ENCODE measurements at regions not wholly inside any gene's neighbourhood (a gene's known extent, or its start where the extent isn't known, plus 50 kb on each side); places are given as distances from the start of the nearest gene placed in this dataset.
"Not testable (repeated sequence)": the region's sequence is repeated elsewhere in the genome, so short reads cannot be mapped to it uniquely, and the experiment has no call there.

DNA sequence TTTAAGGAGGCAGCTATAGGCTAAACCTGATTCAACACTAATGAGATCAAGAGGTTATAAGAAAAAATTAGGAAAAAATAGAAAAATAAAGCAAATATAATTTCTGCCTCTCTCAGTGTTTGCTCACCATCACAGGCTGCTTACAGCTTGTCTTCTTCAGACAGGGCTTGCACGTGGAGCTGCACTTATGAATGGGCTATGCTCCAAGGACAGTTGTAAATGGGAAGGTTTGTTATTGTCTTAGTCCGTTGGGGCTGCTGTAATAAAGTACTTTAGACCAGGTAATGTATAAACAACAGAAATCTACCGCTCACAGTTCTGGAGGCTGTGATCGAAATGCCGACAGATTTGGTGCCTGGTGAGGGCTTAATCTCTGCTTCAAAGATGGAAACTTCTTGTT is 219.8 kb downstream of the NEBL start:
- Mint-ChIP-seq H3K4me3 (no peak overlapping the region), H3K36me3 (no peaks in the 10 kb centered on the region), H3K4me1 (no peaks in the 10 kb centered on the region), H3K27me3 (no peaks in the 10 kb centered on the region), H3K27ac (no peak overlapping the region), H3K9me3 (peaks cover 13% of the 10 kb centered on the region)
- no peak for DNase-seq
- CTCF ChIA-PET = no interaction called here

DNA sequence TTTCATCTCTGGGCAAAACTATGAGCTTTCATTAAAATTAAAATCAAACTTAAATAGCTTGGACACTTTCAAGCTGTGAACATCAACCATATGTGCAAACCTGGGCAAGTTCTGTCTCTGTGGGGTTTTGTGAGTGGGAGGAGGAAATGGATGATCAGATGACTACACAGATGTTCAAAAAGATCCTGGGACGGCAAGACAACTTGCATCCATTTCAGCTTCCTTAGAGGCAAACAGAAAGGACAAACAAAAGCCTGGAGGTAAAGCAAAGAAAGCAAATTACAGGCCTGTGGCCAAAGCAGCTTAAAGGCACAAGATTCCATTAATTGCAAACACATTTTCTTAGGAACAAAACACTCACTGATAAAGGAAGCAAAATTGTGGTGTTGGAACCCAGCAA is 222.2 kb downstream of the NEBL start:
- H3K27me3 Mint-ChIP-seq = no peaks in the 10 kb centered on the region
- no peak for DNase-seq
- H3K4me1 Mint-ChIP-seq = no peaks in the 10 kb centered on the region
- H3K27ac Mint-ChIP-seq = no peak overlapping the region
- H3K36me3 Mint-ChIP-seq = no peaks in the 10 kb centered on the region
- no peak overlapping the region for H3K4me3 Mint-ChIP-seq
- CTCF ChIA-PET = no interaction called here
- H3K9me3 Mint-ChIP-seq = peaks cover 7% of the 10 kb centered on the region

DNA sequence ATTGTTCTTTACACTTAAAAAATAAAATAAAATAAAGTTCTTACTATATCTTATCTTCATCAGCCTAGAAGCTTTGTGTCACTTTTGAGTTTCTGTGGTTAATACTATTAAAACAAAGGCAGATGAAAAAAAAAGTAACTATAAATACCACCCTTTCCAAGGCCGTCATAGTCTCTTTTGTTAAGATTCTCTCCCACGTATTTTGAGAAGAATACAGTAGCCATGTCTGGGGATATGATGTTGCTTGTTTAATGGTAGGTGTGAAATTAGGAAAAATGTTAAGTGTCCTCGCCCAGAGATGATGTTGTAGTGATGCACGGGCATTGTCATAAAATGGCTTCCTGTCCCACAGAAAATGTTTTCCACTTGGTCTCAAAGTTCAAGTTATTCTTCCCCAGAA is 223.9 kb downstream of the NEBL start:
- Mint-ChIP-seq H3K4me3 (no peak overlapping the region), H3K27ac (no peak overlapping the region)

DNA sequence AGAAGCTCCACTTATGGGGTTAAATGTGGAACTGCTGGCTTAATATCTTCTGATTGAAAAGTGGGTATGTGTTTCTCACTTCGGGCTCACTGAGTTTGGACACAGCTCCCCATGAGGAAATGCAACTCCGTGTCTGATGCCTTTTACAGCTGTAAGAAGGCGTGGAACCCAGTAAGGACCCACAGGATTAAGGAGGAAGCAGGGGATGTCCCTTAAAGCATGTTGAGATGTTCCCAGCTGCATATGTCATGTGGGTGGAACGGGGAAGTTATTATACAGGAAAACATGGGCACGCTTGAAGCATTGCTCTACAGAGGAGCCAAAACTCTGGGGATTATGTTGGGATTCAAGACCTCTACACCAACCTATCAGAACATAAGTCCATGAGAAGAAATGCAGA is 224.4 kb downstream of the NEBL start:
- no peaks in the 10 kb centered on the region for H3K27me3 Mint-ChIP-seq
- H3K4me3 Mint-ChIP-seq = no peak overlapping the region
- no peak for DNase-seq
- no peaks in the 10 kb centered on the region for H3K4me1 Mint-ChIP-seq
- H3K36me3 Mint-ChIP-seq = no peaks in the 10 kb centered on the region
- H3K27ac Mint-ChIP-seq = no peak overlapping the region
- CTCF ChIA-PET = no interaction called here
- H3K9me3 Mint-ChIP-seq = peaks cover 13% of the 10 kb centered on the region

More for the DNA sequence above, 223.9 kb downstream of the NEBL start:
- Mint-ChIP-seq H3K9me3 (peaks cover 10% of the 10 kb centered on the region), H3K36me3 (no peaks in the 10 kb centered on the region), H3K4me1 (no peaks in the 10 kb centered on the region), H3K27me3 (no peaks in the 10 kb centered on the region)
- CTCF ChIA-PET = no interaction called here
- no peak for DNase-seq

DNA sequence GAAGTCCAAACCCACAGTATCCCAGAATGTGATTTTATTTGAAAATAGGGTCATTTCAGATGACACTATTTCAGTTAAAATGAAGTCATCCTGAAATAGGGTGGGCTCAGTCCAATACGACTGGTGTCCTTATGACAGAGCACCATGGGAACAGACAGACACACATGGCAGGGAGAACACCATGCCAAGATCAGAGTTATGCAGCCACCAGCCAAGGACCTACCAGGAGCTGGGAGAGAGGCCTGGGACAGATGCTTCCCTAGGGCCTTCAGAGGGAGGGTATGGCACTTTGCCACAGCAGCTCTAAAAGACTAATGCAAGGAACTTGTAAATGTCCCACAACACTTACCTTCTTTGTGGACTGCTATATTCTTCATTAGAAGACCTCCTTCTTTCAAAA is 226.5 kb downstream of the NEBL start:
- H3K27me3 Mint-ChIP-seq = no peaks in the 10 kb centered on the region
- H3K4me3 Mint-ChIP-seq = no peak overlapping the region
- no peaks in the 10 kb centered on the region for H3K4me1 Mint-ChIP-seq
- DNase-seq = no peak
- H3K9me3 Mint-ChIP-seq = peaks cover 18% of the 10 kb centered on the region
- H3K36me3 Mint-ChIP-seq = no peaks in the 10 kb centered on the region
- CTCF ChIA-PET = no interaction called here
- H3K27ac Mint-ChIP-seq = no peak overlapping the region

DNA sequence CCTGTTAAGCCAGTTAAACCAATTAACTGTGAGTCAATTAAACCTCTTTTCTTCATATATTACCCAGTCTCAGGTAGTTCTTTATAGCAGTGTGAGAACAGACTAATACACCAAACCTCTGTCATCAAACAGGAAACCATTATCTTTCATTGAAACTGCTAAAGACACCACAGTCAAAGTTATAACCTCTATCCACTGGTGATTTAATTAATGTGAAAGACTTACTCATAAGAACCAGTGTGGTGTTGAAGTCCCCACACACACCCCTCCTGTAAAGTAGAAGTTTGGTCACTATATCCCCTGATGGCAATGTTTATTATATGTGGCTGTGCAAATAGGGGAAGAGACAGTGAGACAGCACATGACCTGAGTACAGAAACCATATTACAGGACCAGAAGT is 228.1 kb downstream of the NEBL start:
- Mint-ChIP-seq H3K9me3 (peaks cover 19% of the 10 kb centered on the region), H3K36me3 (no peaks in the 10 kb centered on the region)

DNA sequence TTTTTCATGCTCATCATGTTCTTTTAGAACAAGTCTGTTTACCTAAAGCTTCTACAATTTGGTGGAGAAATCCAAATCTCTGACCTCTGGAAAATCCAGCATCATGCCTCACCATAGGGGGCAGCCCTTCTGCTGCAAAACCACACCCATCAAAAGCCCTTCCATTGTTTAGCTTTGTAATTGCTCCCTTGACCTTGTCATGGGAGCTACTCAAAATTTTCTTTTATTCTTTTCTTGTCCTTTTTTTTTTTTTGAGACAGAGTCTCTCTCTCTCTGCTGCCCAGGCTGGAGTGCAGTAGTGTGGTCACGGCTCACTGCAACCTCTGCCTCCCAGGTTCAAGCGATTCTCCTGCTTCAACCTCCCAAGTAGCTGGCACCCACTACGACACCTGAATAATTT is 234.4 kb downstream of the NEBL start:
- Mint-ChIP-seq H3K4me3 (no peak overlapping the region), H3K36me3 (no peaks in the 10 kb centered on the region), H3K27me3 (no peaks in the 10 kb centered on the region), H3K9me3 (peaks cover 11% of the 10 kb centered on the region), H3K4me1 (no peaks in the 10 kb centered on the region), H3K27ac (no peak overlapping the region)
- CTCF ChIA-PET = no interaction called here
- no peak for DNase-seq

More for the DNA sequence above, 228.1 kb downstream of the NEBL start:
- H3K4me1 Mint-ChIP-seq = no peaks in the 10 kb centered on the region
- no peak for DNase-seq
- no peak overlapping the region for H3K4me3 Mint-ChIP-seq
- no peaks in the 10 kb centered on the region for H3K27me3 Mint-ChIP-seq
- CTCF ChIA-PET = no interaction called here
- no peak overlapping the region for H3K27ac Mint-ChIP-seq

DNA sequence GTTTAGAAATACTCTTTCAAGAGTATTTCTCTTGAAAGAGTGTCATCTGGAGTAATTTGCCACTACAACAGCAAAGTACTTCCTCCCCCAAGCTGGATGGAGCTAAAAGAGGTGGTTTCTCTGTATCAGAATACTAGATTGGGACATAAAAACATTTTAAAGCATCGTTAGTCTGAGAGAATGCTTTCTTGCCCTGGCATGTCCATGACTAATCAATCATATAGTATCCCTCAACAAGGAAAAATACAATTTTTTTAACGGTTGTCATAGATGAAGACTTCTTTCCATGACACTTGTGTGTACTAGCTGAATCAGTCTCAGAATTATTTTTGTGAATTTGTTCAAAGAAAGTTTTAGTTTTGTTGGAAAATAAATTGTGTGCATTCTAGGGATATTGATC is 237.9 kb downstream of the NEBL start:
- no peaks in the 10 kb centered on the region for H3K4me1 Mint-ChIP-seq

DNA sequence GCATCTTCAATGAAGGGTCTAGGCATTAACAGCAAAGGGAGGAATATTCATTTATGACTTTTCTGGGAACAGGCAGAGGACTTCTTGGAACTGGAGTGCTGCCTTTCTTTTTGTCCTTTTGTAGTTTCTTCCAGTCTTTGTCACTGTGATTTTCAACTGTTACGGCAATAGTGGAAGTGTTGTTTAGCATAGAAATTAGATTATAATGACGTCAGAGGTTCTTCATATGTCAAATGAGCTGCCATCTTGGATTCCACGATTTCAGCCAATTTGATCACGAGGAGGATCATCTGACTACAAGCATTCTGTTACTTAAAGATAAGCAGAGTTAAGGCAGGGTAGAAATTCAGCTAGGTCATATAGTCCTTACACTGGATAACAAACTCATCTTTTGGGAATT is 239.0 kb downstream of the NEBL start:
- H3K4me1 Mint-ChIP-seq = no peaks in the 10 kb centered on the region
- H3K4me3 Mint-ChIP-seq = no peak overlapping the region
- DNase-seq = no peak
- H3K9me3 Mint-ChIP-seq = peaks cover 5% of the 10 kb centered on the region
- CTCF ChIA-PET = no interaction called here
- no peaks in the 10 kb centered on the region for H3K27me3 Mint-ChIP-seq
- no peak overlapping the region for H3K27ac Mint-ChIP-seq
- no peaks in the 10 kb centered on the region for H3K36me3 Mint-ChIP-seq

More for the DNA sequence above, 237.9 kb downstream of the NEBL start:
- H3K27me3 Mint-ChIP-seq = no peaks in the 10 kb centered on the region
- no peak for DNase-seq
- no peak overlapping the region for H3K27ac Mint-ChIP-seq
- CTCF ChIA-PET = no interaction called here
- H3K4me3 Mint-ChIP-seq = no peak overlapping the region
- no peaks in the 10 kb centered on the region for H3K36me3 Mint-ChIP-seq
- peaks cover 8% of the 10 kb centered on the region for H3K9me3 Mint-ChIP-seq

DNA sequence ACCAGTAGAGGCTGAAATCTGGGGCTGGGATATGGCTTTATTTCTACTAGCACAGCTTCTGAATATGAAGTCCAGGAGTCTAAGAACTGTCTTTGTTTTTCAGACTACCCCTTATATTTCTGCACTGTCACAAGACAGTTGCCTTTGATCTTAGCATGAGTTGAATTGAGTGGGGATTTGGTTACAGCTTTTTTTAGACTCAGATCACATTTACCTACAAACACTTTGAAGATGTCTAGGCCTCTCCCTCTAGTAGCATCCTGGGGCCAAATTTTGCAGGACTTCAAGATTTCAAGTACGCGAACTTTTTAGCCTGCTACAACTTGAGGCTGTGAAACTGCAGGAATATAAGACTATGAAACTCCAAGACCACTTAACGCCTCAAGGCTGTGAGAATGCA is 240.2 kb downstream of the NEBL start:
- Mint-ChIP-seq H3K27me3 (no peaks in the 10 kb centered on the region), H3K27ac (no peak overlapping the region), H3K36me3 (no peaks in the 10 kb centered on the region), H3K4me1 (no peaks in the 10 kb centered on the region), H3K4me3 (no peak overlapping the region), H3K9me3 (peaks cover 12% of the 10 kb centered on the region)
- no peak for DNase-seq
- CTCF ChIA-PET = no interaction called here

DNA sequence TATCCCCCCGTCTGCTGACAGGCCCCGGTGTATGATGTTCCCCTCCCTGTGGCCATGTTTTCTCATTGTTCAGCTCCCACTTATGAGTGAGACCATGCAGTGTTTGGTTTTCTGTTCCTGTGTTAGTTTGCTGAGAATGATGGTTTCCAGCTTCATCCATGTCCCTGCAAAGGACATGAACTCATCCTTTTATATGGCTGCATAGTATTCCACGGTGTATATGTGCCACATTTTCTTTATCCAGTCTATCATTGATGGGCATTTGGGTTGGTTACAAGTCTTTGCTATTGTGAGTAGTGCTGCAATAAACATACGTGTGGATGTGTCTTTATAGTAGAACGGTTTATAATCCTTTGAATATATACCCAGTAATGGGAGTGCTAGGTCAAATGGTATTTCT is 244.7 kb downstream of the NEBL start:
- DNase-seq, H3K4me3 Mint-ChIP-seq, H3K36me3 Mint-ChIP-seq, CTCF ChIA-PET, H3K27ac Mint-ChIP-seq, H3K4me1 Mint-ChIP-seq, H3K27me3 Mint-ChIP-seq: not testable (repeated sequence)
- H3K9me3 Mint-ChIP-seq = peaks cover 15% of the 10 kb centered on the region

DNA sequence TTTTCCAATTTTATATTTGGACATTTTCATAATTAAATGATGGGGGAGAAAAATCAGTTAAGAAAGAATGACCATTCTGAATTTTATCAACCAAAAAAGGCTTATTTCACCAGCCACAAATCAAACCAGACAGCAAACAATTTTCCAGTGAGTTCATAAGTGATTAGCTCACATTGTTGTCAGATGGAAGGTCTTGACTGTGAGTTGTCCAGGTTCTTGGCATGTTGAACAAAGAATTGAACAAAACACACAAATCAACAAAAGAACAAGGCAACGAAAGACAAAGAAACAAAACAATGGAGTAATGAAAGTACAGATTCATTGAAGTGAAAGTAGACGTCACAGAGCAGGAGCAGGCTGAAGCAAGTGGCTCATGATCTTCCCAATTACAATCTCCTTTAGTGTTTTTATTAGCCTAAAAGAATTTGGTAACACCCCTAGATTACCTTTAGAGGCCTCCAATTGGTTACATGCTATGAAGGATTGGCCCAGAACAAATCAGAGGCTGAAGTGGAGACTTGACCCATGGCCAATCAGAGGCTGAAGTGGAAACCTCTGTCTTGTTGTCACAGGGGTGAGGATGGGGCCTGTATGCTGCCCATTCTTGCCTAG is 248.7 kb downstream of the NEBL start:
- H3K27me3 Mint-ChIP-seq = no peaks in the 10 kb centered on the region
- no peaks in the 10 kb centered on the region for H3K36me3 Mint-ChIP-seq
- CTCF ChIA-PET = no interaction called here
- no peaks in the 10 kb centered on the region for H3K4me1 Mint-ChIP-seq
- no peak overlapping the region for H3K4me3 Mint-ChIP-seq
- peaks cover 19% of the 10 kb centered on the region for H3K9me3 Mint-ChIP-seq
- no peak overlapping the region for H3K27ac Mint-ChIP-seq
- no peak for DNase-seq

DNA sequence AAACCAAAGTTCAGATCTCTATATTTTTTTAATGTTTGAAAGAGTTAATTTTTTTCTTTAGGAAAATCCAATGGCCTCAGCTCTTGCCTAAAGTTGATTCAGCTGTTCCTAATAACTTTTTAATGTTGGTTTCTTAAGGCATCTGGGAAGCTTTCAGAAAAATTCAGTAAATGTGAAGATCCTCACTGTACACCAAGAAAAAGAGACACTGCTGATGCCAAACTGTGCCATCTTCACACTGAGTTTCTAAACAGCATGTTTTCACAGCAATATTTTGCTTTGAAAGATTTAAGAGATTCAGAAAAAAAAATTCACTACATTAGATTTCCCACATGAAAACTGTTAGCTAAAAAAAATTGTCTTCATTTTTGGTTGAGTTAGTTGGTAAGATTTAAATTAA is 249.4 kb downstream of the NEBL start:
- Mint-ChIP-seq H3K4me1 (no peaks in the 10 kb centered on the region), H3K9me3 (peaks cover 16% of the 10 kb centered on the region), H3K36me3 (no peaks in the 10 kb centered on the region), H3K4me3 (no peak overlapping the region), H3K27me3 (no peaks in the 10 kb centered on the region), H3K27ac (no peak overlapping the region)
- DNase-seq = no peak
- CTCF ChIA-PET = no interaction called here

DNA sequence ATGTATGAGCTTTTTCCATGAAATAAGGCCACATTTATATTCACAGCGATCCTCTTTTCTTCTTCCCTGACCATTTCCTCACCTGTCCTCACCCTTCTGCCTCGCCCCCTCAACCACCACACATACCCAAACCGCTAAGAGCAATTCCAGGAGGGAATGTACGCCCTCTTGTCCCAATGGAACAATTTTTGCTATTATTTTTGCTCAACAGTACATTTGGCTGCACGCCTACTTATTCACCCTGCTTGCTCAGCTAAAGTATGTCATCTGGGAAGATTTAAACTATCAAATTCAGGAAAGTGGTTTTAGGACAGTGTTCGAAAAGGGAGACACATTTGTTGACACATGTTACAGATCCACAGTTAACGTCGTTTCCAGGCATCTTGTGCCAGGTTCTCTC is 252.7 kb downstream of the NEBL start:
- CTCF ChIA-PET = no interaction called here
- no peaks in the 10 kb centered on the region for H3K27me3 Mint-ChIP-seq
- H3K4me3 Mint-ChIP-seq = no peak overlapping the region
- H3K9me3 Mint-ChIP-seq = peaks cover 7% of the 10 kb centered on the region
- H3K36me3 Mint-ChIP-seq = no peaks in the 10 kb centered on the region
- H3K4me1 Mint-ChIP-seq = no peaks in the 10 kb centered on the region
- DNase-seq = no peak
- no peak overlapping the region for H3K27ac Mint-ChIP-seq

DNA sequence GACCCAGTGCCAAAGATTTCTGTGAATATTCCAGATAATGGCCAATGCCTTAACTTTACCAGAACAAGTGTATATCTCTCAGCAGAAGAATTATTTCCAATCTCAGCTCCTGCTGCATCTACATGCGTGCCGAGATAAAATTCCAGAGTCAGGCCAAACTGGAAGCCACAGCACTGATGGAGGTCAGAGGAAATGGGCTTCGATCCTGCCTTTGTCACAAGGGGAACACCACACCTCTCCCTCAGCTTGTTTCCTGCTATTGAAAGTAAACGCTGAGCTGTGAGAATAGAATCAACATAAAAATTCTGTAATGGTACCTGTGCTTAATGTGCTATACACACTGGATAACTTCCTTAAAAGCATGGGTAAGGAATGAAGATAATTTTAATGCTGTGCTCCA is 255.5 kb downstream of the NEBL start:
- H3K36me3 Mint-ChIP-seq = no peaks in the 10 kb centered on the region
- no peak for DNase-seq
- CTCF ChIA-PET = no interaction called here
- no peaks in the 10 kb centered on the region for H3K4me1 Mint-ChIP-seq
- H3K4me3 Mint-ChIP-seq = no peak overlapping the region
- H3K9me3 Mint-ChIP-seq = peaks cover 15% of the 10 kb centered on the region
- no peak overlapping the region for H3K27ac Mint-ChIP-seq
- no peaks in the 10 kb centered on the region for H3K27me3 Mint-ChIP-seq

DNA sequence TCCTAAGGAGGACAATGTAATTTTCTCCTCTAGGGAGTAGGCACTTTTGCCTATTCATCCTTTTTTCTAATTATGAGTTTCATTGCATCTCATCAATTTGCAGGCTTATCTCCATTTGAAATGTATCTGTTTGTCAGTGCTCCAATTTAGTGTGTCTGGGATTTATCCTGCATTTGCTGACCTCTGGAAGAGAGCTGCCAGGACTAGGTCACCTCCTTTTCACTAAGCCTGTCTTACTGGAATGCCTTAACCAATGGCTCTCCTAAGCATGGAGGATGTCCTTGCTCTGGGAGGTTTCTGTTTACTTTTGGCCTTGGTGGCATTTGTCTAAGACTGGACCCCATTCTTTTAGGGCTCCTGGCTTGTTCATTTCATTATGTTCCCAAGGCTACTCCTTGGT is 261.5 kb downstream of the NEBL start:
- Mint-ChIP-seq H3K27ac (no peak overlapping the region), H3K4me1 (no peaks in the 10 kb centered on the region), H3K9me3 (peaks cover 11% of the 10 kb centered on the region), H3K36me3 (no peaks in the 10 kb centered on the region), H3K27me3 (no peaks in the 10 kb centered on the region), H3K4me3 (no peak overlapping the region)
- no peak for DNase-seq
- CTCF ChIA-PET = no interaction called here

Data from activated naive CD4-positive, alpha-beta T cell treated with anti-CD3 and anti-CD28 coated beads, Interleukin-2, amount 10 ng/mL, durations not matched to agents 7 days and 5 days (primary cell).